ENCODE measurements at regions not wholly inside any gene's neighbourhood (a gene's known extent, or its start where the extent isn't known, plus 50 kb on each side); places are given as distances from the start of the nearest gene placed in this dataset.
"Not testable (repeated sequence)": the region's sequence is repeated elsewhere in the genome, so short reads cannot be mapped to it uniquely, and the experiment has no call there.

- H3K9me3 ChIP-seq = no peaks in the 10 kb centered on the region
- H3K4me3 ChIP-seq = no peak overlapping the region
- WGBS, 4 donors = 85 to 91% (median 88%) methylated on average over 2 of the region's 2 CpGs
- DNase-seq (no peak), ATAC-seq (no peak)
- no peak overlapping the region for H3K27ac ChIP-seq
- no peaks in the 10 kb centered on the region for H3K4me1 ChIP-seq
- intact Hi-C loops (cut with DNase I) = no loop called here
- H3K36me3 ChIP-seq = no peaks in the 10 kb centered on the region
- no peaks in the 10 kb centered on the region for H3K27me3 ChIP-seq
- TF ChIP-seq POLR2A (IDR thresholded peaks at IDR 0.05) = no peak
- TF ChIP-seq CTCF (IDR thresholded peaks at IDR 0.05) = no peak
Observed at GRCh38 chr14:82676403-82676802, 1142.8 kb upstream of the SEL1L start.

GRCh38 chr14:82689948-82690347, 1156.3 kb upstream of the SEL1L start:
- Histone ChIP-seq H3K4me1 (no peaks in the 10 kb centered on the region), H3K36me3 (no peaks in the 10 kb centered on the region), H3K4me3 (no peak overlapping the region), H3K9me3 (peaks cover 0 to 5% (median 0%) of the 10 kb centered on the region in 12 donors), H3K27me3 (no peaks in the 10 kb centered on the region), H3K27ac (no peak overlapping the region)
- intact Hi-C loops (cut with DNase I) = no loop called here
- TF ChIP-seq POLR2A (IDR thresholded peaks at IDR 0.05) = no peak
- TF ChIP-seq CTCF (IDR thresholded peaks at IDR 0.05) = no peak
- 36 to 85% (median 50%) methylated on average over 1 of the region's 1 CpG for WGBS, 4 donors
- ATAC-seq (no peak), DNase-seq (no peak)

- H3K9me3 ChIP-seq; H3K4me1 ChIP-seq; intact Hi-C loops (cut with DNase I); H3K27me3 ChIP-seq; H3K36me3 ChIP-seq; ATAC-seq; H3K4me3 ChIP-seq; H3K27ac ChIP-seq; DNase-seq: not testable (repeated sequence)
Observed at GRCh38 chr14:82691191-82691590, 1157.5 kb upstream of the SEL1L start.

GRCh38 chr14:82694820-82695219, 1161.2 kb upstream of the SEL1L start:
- no peak for DNase-seq
- H3K36me3 ChIP-seq = no peaks in the 10 kb centered on the region
- no peak overlapping the region for H3K4me3 ChIP-seq
- ATAC-seq = no peak
- WGBS, 4 donors = 67 to 84% (median 75%) methylated on average over 4 of the region's 4 CpGs
- TF ChIP-seq POLR2A (IDR thresholded peaks at IDR 0.05) (no peak), CTCF (IDR thresholded peaks at IDR 0.05) (no peak)
- intact Hi-C loops (cut with DNase I) = no loop called here
- no peaks in the 10 kb centered on the region for H3K4me1 ChIP-seq
- no peak overlapping the region for H3K27ac ChIP-seq
- peaks cover 0 to 5% (median 0%) of the 10 kb centered on the region in 12 donors for H3K9me3 ChIP-seq
- H3K27me3 ChIP-seq = no peaks in the 10 kb centered on the region

- H3K4me1 ChIP-seq = no peaks in the 10 kb centered on the region
- ATAC-seq (no peak), DNase-seq (no peak)
- no peak overlapping the region for H3K4me3 ChIP-seq
- WGBS, 4 donors = 55 to 65% (median 60%) methylated on average over 4 of the region's 4 CpGs
- intact Hi-C loops (cut with DNase I) = no loop called here
- H3K27ac ChIP-seq = no peak overlapping the region
- TF ChIP-seq CTCF (IDR thresholded peaks at IDR 0.05) (no peak), POLR2A (IDR thresholded peaks at IDR 0.05) (no peak)
- no peaks in the 10 kb centered on the region for H3K36me3 ChIP-seq
- peaks cover 0 to 12% (median 0%) of the 10 kb centered on the region in 12 donors for H3K9me3 ChIP-seq
- H3K27me3 ChIP-seq = no peaks in the 10 kb centered on the region
Observed at GRCh38 chr14:82704218-82704617, 1170.6 kb upstream of the SEL1L start.
